ENCODE measurements at regions not wholly inside any gene's neighbourhood (a gene's known extent, or its start where the extent isn't known, plus 50 kb on each side); places are given as distances from the start of the nearest gene placed in this dataset.

DNA sequence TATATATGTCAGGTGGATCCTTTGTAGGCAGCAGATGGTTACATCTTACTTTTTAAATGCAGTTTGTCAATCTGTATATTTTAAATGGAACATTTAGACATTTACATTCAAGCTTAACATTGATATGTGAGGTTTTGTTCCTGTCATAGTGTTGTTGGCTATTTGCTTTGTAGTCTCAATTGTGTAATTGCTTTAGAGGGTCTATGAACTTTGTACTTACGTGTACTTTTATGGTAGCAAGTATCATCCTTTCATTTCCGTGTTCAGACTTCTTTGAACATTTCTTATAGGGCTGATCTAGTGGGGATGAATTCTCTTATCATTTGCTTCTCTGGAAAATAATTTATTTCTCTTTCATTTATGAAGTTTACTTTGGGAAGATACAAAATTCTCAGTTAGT lies 656.0 kb downstream of the OTOL1 start:
- H3K36me3 ChIP-seq = no peaks in the 10 kb centered on the region
- no peak overlapping the region for H3K4me3 ChIP-seq
- H3K27me3 ChIP-seq = no peaks in the 10 kb centered on the region
- no peaks in the 10 kb centered on the region for H3K4me1 ChIP-seq
- TF ChIP-seq POLR2A (IDR thresholded peaks at IDR 0.05) (no peak), POLR2AphosphoS5 (IDR thresholded peaks at IDR 0.05; ENCODE audit: insufficient read depth in 1 of 2, low read depth in 1 of 2) (no peak)
- TF ChIP-seq, protein P1, sequence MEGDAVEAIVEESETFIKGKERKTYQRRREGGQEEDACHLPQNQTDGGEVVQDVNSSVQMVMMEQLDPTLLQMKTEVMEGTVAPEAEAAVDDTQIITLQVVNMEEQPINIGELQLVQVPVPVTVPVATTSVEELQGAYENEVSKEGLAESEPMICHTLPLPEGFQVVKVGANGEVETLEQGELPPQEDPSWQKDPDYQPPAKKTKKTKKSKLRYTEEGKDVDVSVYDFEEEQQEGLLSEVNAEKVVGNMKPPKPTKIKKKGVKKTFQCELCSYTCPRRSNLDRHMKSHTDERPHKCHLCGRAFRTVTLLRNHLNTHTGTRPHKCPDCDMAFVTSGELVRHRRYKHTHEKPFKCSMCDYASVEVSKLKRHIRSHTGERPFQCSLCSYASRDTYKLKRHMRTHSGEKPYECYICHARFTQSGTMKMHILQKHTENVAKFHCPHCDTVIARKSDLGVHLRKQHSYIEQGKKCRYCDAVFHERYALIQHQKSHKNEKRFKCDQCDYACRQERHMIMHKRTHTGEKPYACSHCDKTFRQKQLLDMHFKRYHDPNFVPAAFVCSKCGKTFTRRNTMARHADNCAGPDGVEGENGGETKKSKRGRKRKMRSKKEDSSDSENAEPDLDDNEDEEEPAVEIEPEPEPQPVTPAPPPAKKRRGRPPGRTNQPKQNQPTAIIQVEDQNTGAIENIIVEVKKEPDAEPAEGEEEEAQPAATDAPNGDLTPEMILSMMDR (IDR thresholded peaks at IDR 0.05) = no peak
- H3K9me3 ChIP-seq = no peaks in the 10 kb centered on the region
- no peak for DNase-seq (ENCODE audit: extremely low spot score in 2 of 2)
- intact Hi-C loops (cut with DNase I) = no loop called here
- no peak overlapping the region for H3K27ac ChIP-seq

DNA sequence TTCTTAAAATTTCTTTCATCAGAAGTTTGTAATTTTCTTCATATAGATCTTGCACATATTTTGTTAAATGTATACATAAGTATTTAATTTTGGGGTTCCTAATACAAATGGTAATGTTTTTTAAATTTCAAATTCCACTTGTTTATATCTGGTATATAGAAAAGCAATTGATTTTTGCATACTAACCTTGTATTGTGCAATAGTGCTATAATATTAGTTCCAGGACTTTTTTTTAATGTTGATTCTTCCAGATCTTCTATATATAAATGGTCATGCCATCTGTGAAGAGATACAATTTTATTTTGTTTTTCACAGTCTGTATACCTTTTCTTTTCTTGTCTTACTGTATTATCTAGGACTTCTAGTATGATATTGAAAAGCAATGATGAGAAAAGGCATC lies 665.0 kb downstream of the OTOL1 start:
- no peaks in the 10 kb centered on the region for H3K36me3 ChIP-seq
- H3K27ac ChIP-seq = no peak overlapping the region
- TF ChIP-seq, protein P1 (IDR thresholded peaks at IDR 0.05) = no peak
- no peak overlapping the region for H3K4me3 ChIP-seq
- intact Hi-C loops (cut with DNase I) = no loop called here
- no peaks in the 10 kb centered on the region for H3K4me1 ChIP-seq
- no peak for DNase-seq (ENCODE audit: extremely low spot score in 2 of 2)
- H3K27me3 ChIP-seq = no peaks in the 10 kb centered on the region
- no peaks in the 10 kb centered on the region for H3K9me3 ChIP-seq

DNA sequence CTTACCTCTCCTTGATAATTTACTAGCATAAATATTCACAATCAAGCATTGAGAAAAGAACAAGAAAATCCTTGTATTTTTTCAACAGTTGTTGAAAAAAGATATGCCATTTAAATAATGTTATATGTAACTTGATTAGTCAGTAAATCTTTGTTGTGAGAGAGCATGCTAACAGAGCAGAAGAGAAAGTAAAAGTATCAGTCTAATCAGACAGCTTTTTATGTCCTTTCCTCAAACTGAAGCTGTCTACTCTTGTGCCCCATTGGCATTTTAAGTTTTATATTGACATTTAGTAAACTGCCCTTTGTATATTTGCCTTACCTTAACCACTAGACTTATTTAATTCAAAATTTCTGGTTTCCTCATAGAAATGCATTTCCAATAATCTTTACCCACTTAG lies 668.7 kb downstream of the OTOL1 start:
- Histone ChIP-seq H3K9me3 (no peaks in the 10 kb centered on the region), H3K4me3 (no peak overlapping the region), H3K27me3 (no peaks in the 10 kb centered on the region), H3K27ac (no peak overlapping the region), H3K4me1 (no peaks in the 10 kb centered on the region), H3K36me3 (no peaks in the 10 kb centered on the region)
- DNase-seq (ENCODE audit: extremely low spot score in 2 of 2) = no peak
- no peak for TF ChIP-seq POLR2AphosphoS5 (IDR thresholded peaks at IDR 0.05; ENCODE audit: insufficient read depth in 1 of 2, low read depth in 1 of 2)
- TF ChIP-seq POLR2A (IDR thresholded peaks at IDR 0.05) = no peak
- TF ChIP-seq, protein P1 (IDR thresholded peaks at IDR 0.05) = no peak
- intact Hi-C loops (cut with DNase I) = no loop called here

- no peak for DNase-seq (ENCODE audit: extremely low spot score in 2 of 2)
- H3K4me3 ChIP-seq = no peak overlapping the region
- no peaks in the 10 kb centered on the region for H3K9me3 ChIP-seq
- TF ChIP-seq POLR2A (IDR thresholded peaks at IDR 0.05) = no peak
- TF ChIP-seq, protein P1 (IDR thresholded peaks at IDR 0.05) = no peak
- no peak for TF ChIP-seq POLR2AphosphoS5 (IDR thresholded peaks at IDR 0.05; ENCODE audit: insufficient read depth in 1 of 2, low read depth in 1 of 2)
- H3K4me1 ChIP-seq = no peaks in the 10 kb centered on the region
- no peak overlapping the region for H3K27ac ChIP-seq
- H3K36me3 ChIP-seq = no peaks in the 10 kb centered on the region
- intact Hi-C loops (cut with DNase I) = no loop called here
- H3K27me3 ChIP-seq = no peaks in the 10 kb centered on the region
Observed at GRCh38 chr3:162166543-162166942, 669.9 kb downstream of the OTOL1 start.

DNA sequence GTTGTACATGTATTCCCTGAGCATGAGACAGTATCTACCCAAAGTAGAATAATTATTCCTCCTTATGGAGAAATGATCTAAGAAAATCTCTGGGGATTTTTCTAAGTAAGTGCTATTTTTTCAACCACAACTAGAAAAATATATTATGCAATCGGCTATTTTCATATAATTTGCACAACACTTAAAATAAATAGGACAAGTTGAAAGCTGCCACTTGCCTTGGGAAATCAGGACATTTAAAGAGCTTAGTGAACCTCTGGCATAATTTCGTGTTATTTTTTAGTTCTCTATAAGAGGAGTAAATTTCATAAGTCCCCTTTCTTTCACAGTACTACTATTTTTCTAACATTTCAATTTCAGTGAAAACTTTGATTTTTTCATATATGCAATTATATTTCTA lies 672.1 kb downstream of the OTOL1 start:
- intact Hi-C loops (cut with DNase I) = no loop called here
- Histone ChIP-seq H3K27ac (no peak overlapping the region), H3K4me3 (no peak overlapping the region), H3K27me3 (no peaks in the 10 kb centered on the region), H3K36me3 (no peaks in the 10 kb centered on the region), H3K9me3 (no peaks in the 10 kb centered on the region), H3K4me1 (no peaks in the 10 kb centered on the region)
- DNase-seq (ENCODE audit: extremely low spot score in 2 of 2) = no peak
- TF ChIP-seq POLR2A (IDR thresholded peaks at IDR 0.05) (no peak), POLR2AphosphoS5 (IDR thresholded peaks at IDR 0.05; ENCODE audit: insufficient read depth in 1 of 2, low read depth in 1 of 2) (no peak)
- TF ChIP-seq, protein P1 (IDR thresholded peaks at IDR 0.05) = no peak
